SK-N-SH treated with all-trans-retinoic acid at 6 μM for 48 hours (cell line): ENCODE measurements at regions not wholly inside any gene's neighbourhood (a gene's known extent, or its start where the extent isn't known, plus 50 kb on each side); places are given as distances from the start of the nearest gene placed in this dataset.

ENCODE experiments used
- ATAC-seq: fragments of 200-7000 bp; cut with Tn5 transposase; 3 replicates; pipeline ENCODE4 v1.9.1; 2020; ENCODE audit warnings: mild to moderate bottlenecking, moderate library complexity
- BACH2 ChIP-seq: fragments of 250-450 bp; sonication (Bioruptor Pico); IDR thresholded peaks from 2 replicates; pipeline ENCODE4 v1.9.0; 2021; ENCODE audit warnings: mild to moderate bottlenecking, borderline replicate concordance
- ESRRG ChIP-seq: fragments of 250-450 bp; sonication (Bioruptor Pico); IDR thresholded peaks from 2 replicates; pipeline ENCODE4 v1.6.1; 2021; ENCODE audit warnings: mild to moderate bottlenecking
- GLIS3 ChIP-seq: fragments of 250-450 bp; sonication (Bioruptor Pico); IDR thresholded peaks from 2 replicates; pipeline ENCODE4 v1.5.0; 2020; ENCODE audit warnings: mild to moderate bottlenecking, moderate library complexity
- ISL1 ChIP-seq: fragments of 250-450 bp; sonication (Bioruptor Pico); IDR thresholded peaks from 2 replicates; pipeline ENCODE4 v2.1.2; 2022; ENCODE audit warnings: mild to moderate bottlenecking, moderate library complexity
- OSR1 ChIP-seq: fragments of 250-450 bp; sonication (Bioruptor Pico); IDR thresholded peaks from 2 replicates; pipeline ENCODE4 v1.8.0; 2022; ENCODE audit warnings: moderate library complexity, mild to moderate bottlenecking, inconsistent platforms
- PPARA ChIP-seq: fragments of 250-450 bp; sonication (Bioruptor Pico); IDR thresholded peaks from 2 replicates; pipeline ENCODE4 v1.5.0; 2020; ENCODE audit warnings: mild to moderate bottlenecking, borderline replicate concordance
- RARB ChIP-seq: fragments of 250-450 bp; sonication (Bioruptor Pico); IDR thresholded peaks from 2 replicates; pipeline ENCODE4 v1.8.0; 2021; ENCODE audit warnings: mild to moderate bottlenecking, moderate library complexity
- SNAI2 ChIP-seq: fragments of 250-450 bp; sonication (Bioruptor Pico); IDR thresholded peaks from 2 replicates; pipeline ENCODE4 v1.5.0; 2020; ENCODE audit warnings: mild to moderate bottlenecking, moderate library complexity
- TCF4 ChIP-seq: fragments of 250-450 bp; sonication (Bioruptor Pico); IDR thresholded peaks from 2 replicates; pipeline ENCODE4 v1.8.0; 2021; ENCODE audit warnings: mild to moderate bottlenecking, moderate library complexity, borderline replicate concordance
- TOX ChIP-seq: fragments of 250-450 bp; sonication (Bioruptor Pico); IDR thresholded peaks from 2 replicates; pipeline ENCODE4 v1.8.0; 2021; ENCODE audit warnings: mild to moderate bottlenecking, moderate library complexity, borderline replicate concordance
- ZC3H10 ChIP-seq: fragments of 250-450 bp; sonication (Bioruptor Pico); IDR thresholded peaks from 2 replicates; pipeline ENCODE4 v1.5.1; 2021; ENCODE audit warnings: mild to moderate bottlenecking, moderate library complexity
- ZFP3 ChIP-seq: fragments of 250-450 bp; sonication (Bioruptor Pico); IDR thresholded peaks from 2 replicates; pipeline ENCODE4 v1.5.0; 2020; ENCODE audit warnings: mild to moderate bottlenecking, moderate library complexity
- ZFP30 ChIP-seq: fragments of 450-650 bp; formaldehyde crosslinking; IDR thresholded peaks from 2 replicates; pipeline ENCODE4 v1.5.0; 2022; ENCODE audit warnings: mild to moderate bottlenecking, moderate library complexity
- ZNF565 ChIP-seq: fragments of 450-650 bp; formaldehyde crosslinking; conservative IDR thresholded peaks from 2 replicates; pipeline ENCODE4 v1.5.0; 2020; ENCODE audit warnings: low read depth, mild to moderate bottlenecking, moderate library complexity
- ZNF70 ChIP-seq: fragments of 450-650 bp; formaldehyde crosslinking; IDR thresholded peaks from 2 replicates; pipeline ENCODE4 v1.5.0; 2020; ENCODE audit warnings: mild to moderate bottlenecking, moderate library complexity
- ZNF8 ChIP-seq: fragments of 450-650 bp; formaldehyde crosslinking; IDR thresholded peaks from 2 replicates; pipeline ENCODE4 v1.5.0; 2020; ENCODE audit warnings: mild to moderate bottlenecking, moderate library complexity
- TF ChIP-seq, protein P1 (sequence below): fragments of 250-450 bp; sonication (Bioruptor Pico); IDR thresholded peaks from 2 replicates; pipeline ENCODE4 v1.8.0; 2020; ENCODE audit warnings: mild to moderate bottlenecking, moderate library complexity, borderline replicate concordance
- TF ChIP-seq, protein P2 (sequence below): fragments of 250-450 bp; sonication (Bioruptor Pico); IDR thresholded peaks from 2 replicates; pipeline ENCODE4 v1.8.0; 2021; ENCODE audit warnings: low read depth, mild to moderate bottlenecking, moderate library complexity, borderline replicate concordance
- TF ChIP-seq, protein P3 (sequence below): fragments of 250-450 bp; sonication (Bioruptor Pico); IDR thresholded peaks from 2 replicates; pipeline ENCODE4 v1.5.1; 2020; ENCODE audit warnings: low read depth, mild to moderate bottlenecking, moderate library complexity
- TF ChIP-seq, protein P4 (sequence below): fragments of 250-450 bp; sonication (Bioruptor Pico); IDR thresholded peaks from 2 replicates; pipeline ENCODE4 v1.5.1; 2021; ENCODE audit warnings: mild to moderate bottlenecking, moderate library complexity
- TF ChIP-seq, protein P5 (sequence below): fragments of 250-450 bp; sonication (Bioruptor Pico); IDR thresholded peaks from 2 replicates; pipeline ENCODE4 v1.5.0; 2020; ENCODE audit warnings: mild to moderate bottlenecking, moderate library complexity

DNA sequence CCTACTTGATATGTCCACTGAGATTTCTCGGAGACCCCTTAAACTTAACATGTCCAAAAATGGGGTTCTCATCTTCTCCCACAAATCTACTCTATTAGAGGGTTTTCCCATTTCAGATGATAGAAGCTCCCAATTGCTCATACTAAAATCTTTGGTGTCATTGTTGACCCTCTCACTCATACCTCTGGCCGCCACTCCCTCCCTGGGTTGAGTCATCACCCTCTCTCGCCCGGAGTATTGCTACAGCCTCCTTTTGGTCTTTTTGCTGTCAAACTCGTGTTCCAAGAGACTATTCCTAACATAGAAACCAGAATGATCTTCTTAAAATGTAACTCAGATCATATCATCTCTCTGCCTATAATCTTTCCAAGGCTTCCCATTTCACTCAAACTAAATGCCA is 91.0 kb upstream of the GNAQ start (continued):
- TF ChIP-seq, protein P1, sequence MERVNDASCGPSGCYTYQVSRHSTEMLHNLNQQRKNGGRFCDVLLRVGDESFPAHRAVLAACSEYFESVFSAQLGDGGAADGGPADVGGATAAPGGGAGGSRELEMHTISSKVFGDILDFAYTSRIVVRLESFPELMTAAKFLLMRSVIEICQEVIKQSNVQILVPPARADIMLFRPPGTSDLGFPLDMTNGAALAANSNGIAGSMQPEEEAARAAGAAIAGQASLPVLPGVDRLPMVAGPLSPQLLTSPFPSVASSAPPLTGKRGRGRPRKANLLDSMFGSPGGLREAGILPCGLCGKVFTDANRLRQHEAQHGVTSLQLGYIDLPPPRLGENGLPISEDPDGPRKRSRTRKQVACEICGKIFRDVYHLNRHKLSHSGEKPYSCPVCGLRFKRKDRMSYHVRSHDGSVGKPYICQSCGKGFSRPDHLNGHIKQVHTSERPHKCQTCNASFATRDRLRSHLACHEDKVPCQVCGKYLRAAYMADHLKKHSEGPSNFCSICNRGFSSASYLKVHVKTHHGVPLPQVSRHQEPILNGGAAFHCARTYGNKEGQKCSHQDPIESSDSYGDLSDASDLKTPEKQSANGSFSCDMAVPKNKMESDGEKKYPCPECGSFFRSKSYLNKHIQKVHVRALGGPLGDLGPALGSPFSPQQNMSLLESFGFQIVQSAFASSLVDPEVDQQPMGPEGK = no peak
- TF ChIP-seq TCF4 (CRISPR knock-in tag) (no peak), BACH2 (no peak), ZFP30 (CRISPR knock-in tag) (no peak)
- TF ChIP-seq, protein P2, sequence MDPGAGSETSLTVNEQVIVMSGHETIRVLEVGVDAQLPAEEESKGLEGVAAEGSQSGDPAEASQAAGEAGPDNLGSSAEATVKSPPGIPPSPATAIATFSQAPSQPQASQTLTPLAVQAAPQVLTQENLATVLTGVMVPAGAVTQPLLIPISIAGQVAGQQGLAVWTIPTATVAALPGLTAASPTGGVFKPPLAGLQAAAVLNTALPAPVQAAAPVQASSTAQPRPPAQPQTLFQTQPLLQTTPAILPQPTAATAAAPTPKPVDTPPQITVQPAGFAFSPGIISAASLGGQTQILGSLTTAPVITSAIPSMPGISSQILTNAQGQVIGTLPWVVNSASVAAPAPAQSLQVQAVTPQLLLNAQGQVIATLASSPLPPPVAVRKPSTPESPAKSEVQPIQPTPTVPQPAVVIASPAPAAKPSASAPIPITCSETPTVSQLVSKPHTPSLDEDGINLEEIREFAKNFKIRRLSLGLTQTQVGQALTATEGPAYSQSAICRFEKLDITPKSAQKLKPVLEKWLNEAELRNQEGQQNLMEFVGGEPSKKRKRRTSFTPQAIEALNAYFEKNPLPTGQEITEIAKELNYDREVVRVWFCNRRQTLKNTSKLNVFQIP (CRISPR knock-in tag) = no peak

DNA sequence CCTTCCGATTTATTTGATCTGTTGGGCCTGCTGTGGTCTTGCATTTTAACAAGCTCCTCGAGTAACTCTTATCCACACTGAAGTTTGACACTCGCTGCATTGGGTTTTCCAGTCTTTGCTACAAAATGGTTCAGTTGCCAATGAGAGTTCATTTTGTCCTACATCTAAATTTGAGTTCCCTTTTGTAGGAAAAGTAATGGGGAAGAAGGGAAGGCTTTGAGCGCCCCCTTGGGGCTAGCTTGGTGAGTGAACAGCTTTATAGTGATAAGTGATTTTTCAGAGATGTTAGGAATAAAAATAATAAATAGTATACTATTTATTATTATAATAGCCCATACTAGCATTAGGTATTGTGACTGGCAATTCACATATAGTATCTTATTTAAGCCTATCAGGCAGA is 89.9 kb upstream of the GNAQ start:
- ATAC-seq = peak; percentile 79
- TF ChIP-seq, protein P3, sequence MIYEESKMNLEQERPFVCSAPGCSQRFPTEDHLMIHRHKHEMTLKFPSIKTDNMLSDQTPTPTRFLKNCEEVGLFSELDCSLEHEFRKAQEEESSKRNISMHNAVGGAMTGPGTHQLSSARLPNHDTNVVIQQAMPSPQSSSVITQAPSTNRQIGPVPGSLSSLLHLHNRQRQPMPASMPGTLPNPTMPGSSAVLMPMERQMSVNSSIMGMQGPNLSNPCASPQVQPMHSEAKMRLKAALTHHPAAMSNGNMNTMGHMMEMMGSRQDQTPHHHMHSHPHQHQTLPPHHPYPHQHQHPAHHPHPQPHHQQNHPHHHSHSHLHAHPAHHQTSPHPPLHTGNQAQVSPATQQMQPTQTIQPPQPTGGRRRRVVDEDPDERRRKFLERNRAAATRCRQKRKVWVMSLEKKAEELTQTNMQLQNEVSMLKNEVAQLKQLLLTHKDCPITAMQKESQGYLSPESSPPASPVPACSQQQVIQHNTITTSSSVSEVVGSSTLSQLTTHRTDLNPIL (CRISPR knock-in tag) = no peak
- TF ChIP-seq GLIS3 (CRISPR knock-in tag) (no peak), ZNF70 (CRISPR knock-in tag) (no peak), ZFP3 (CRISPR knock-in tag) (no peak), BACH2 (no peak), OSR1 (CRISPR knock-in tag) (no peak), SNAI2 (CRISPR knock-in tag) (no peak), ZNF565 (no peak), RARB (CRISPR knock-in tag) (no peak), ZC3H10 (CRISPR knock-in tag) (no peak), ESRRG (no peak), ZFP30 (CRISPR knock-in tag) (no peak), ZNF8 (CRISPR knock-in tag) (no peak)
- TF ChIP-seq, protein P4, sequence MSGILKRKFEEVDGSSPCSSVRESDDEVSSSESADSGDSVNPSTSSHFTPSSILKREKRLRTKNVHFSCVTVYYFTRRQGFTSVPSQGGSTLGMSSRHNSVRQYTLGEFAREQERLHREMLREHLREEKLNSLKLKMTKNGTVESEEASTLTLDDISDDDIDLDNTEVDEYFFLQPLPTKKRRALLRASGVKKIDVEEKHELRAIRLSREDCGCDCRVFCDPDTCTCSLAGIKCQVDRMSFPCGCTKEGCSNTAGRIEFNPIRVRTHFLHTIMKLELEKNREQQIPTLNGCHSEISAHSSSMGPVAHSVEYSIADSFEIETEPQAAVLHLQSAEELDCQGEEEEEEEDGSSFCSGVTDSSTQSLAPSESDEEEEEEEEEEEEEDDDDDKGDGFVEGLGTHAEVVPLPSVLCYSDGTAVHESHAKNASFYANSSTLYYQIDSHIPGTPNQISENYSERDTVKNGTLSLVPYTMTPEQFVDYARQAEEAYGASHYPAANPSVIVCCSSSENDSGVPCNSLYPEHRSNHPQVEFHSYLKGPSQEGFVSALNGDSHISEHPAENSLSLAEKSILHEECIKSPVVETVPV = no peak

DNA sequence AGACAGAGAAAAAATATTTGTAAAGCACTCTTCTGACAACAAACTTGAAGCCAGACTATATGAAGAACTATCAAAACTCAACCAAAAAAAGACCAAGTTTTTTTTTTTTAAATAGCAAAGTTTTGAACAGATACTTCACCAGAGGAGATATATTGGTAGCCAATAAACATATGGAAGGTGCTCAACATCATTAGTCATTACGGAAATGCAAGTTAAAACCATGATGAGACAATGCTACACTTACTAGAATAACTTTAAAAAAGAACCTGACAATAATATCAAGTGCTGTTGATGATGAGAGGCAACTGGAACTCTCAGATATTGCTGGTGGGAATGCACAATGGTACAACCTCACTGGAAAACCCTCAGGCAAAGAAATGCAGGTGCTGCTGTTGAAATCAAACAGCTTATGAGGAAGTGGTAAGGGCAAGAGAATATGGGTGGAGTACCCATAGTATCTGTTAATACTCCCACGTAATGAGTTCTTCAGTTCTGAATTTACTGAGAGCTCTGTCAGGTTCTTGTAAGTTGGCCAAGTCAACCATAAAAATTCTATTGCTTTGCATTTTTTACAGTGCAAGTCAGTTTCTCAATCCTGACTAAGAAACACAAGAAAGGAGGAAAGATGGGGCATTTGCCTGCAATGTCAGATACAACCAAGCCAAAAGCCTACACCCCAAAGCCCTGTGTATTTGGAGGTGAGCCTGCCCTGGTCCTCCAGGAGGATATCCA is 87.3 kb upstream of the GNAQ start:
- TF ChIP-seq OSR1 (CRISPR knock-in tag) = no peak
- TF ChIP-seq ZC3H10 (CRISPR knock-in tag) = no peak
- no peak for TF ChIP-seq PPARA (CRISPR knock-in tag)
- TF ChIP-seq ESRRG = no peak
- TF ChIP-seq TOX (CRISPR knock-in tag) = no peak
- no peak for TF ChIP-seq GLIS3 (CRISPR knock-in tag)
- TF ChIP-seq ISL1 (CRISPR knock-in tag) = no peak
- TF ChIP-seq SNAI2 (CRISPR knock-in tag) = no peak
- TF ChIP-seq, protein P5, sequence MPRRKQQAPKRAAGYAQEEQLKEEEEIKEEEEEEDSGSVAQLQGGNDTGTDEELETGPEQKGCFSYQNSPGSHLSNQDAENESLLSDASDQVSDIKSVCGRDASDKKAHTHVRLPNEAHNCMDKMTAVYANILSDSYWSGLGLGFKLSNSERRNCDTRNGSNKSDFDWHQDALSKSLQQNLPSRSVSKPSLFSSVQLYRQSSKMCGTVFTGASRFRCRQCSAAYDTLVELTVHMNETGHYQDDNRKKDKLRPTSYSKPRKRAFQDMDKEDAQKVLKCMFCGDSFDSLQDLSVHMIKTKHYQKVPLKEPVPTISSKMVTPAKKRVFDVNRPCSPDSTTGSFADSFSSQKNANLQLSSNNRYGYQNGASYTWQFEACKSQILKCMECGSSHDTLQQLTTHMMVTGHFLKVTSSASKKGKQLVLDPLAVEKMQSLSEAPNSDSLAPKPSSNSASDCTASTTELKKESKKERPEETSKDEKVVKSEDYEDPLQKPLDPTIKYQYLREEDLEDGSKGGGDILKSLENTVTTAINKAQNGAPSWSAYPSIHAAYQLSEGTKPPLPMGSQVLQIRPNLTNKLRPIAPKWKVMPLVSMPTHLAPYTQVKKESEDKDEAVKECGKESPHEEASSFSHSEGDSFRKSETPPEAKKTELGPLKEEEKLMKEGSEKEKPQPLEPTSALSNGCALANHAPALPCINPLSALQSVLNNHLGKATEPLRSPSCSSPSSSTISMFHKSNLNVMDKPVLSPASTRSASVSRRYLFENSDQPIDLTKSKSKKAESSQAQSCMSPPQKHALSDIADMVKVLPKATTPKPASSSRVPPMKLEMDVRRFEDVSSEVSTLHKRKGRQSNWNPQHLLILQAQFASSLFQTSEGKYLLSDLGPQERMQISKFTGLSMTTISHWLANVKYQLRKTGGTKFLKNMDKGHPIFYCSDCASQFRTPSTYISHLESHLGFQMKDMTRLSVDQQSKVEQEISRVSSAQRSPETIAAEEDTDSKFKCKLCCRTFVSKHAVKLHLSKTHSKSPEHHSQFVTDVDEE (CRISPR knock-in tag) = no peak
- TF ChIP-seq RARB (CRISPR knock-in tag) = no peak
- TF ChIP-seq, protein P1 = no peak
- TF ChIP-seq BACH2 = no peak
- TF ChIP-seq, protein P3 (CRISPR knock-in tag) = no peak
- no peak for TF ChIP-seq TCF4 (CRISPR knock-in tag)
- no peak for ATAC-seq
